LNCAP (cell line): ENCODE measurements at regions not wholly inside any gene's neighbourhood (a gene's known extent, or its start where the extent isn't known, plus 50 kb on each side); places are given as distances from the start of the nearest gene placed in this dataset.

ENCODE experiments used
- TF ChIP-seq, protein P1 (sequence below): fragments of 450-650 bp; IDR thresholded peaks from 2 replicates; pipeline ENCODE4 v1.5.1; 2017; ENCODE audit warnings: mild to moderate bottlenecking

DNA sequence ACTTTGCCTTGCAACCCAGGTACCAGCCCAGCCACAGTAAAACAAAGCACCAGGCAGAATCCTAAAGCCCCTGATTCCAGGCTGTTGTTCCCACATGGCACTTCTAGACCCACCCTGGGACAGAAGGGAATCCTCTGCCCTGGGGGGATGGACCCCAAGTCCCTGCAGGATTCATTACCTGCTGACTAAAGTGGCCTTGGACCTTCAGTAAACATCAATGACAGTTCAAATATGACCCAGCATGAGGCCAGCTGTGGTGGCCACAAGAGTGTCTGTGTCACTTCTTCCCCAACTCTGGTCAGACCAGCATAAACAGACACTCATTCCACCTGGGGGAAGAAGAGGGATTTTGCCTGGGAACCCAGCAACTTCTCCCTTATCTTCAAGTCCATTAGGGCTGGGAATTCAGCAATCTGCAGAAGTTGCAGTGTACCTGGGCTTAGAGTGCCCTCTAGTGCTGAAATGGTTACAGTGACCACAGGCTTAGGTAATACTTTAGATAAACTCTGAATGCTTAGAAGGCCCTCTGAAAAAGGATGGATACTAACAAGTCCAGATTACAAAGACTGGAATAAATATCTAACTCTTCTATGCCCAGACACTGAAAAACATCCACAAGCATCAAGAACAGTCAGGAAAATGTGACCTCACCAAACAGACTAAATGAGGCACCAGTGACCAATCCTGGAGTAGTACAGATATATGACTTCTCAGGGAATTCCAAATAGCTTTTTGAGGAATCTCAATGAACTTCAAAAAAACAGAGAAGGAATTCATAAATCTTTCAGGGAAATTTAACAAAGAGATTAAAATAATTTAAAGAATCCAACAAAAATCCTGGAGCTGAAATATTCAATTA, 108.5 kb upstream of the TMEM168 start:
- TF ChIP-seq, protein P1, sequence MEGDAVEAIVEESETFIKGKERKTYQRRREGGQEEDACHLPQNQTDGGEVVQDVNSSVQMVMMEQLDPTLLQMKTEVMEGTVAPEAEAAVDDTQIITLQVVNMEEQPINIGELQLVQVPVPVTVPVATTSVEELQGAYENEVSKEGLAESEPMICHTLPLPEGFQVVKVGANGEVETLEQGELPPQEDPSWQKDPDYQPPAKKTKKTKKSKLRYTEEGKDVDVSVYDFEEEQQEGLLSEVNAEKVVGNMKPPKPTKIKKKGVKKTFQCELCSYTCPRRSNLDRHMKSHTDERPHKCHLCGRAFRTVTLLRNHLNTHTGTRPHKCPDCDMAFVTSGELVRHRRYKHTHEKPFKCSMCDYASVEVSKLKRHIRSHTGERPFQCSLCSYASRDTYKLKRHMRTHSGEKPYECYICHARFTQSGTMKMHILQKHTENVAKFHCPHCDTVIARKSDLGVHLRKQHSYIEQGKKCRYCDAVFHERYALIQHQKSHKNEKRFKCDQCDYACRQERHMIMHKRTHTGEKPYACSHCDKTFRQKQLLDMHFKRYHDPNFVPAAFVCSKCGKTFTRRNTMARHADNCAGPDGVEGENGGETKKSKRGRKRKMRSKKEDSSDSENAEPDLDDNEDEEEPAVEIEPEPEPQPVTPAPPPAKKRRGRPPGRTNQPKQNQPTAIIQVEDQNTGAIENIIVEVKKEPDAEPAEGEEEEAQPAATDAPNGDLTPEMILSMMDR: peak; percentile 86

DNA sequence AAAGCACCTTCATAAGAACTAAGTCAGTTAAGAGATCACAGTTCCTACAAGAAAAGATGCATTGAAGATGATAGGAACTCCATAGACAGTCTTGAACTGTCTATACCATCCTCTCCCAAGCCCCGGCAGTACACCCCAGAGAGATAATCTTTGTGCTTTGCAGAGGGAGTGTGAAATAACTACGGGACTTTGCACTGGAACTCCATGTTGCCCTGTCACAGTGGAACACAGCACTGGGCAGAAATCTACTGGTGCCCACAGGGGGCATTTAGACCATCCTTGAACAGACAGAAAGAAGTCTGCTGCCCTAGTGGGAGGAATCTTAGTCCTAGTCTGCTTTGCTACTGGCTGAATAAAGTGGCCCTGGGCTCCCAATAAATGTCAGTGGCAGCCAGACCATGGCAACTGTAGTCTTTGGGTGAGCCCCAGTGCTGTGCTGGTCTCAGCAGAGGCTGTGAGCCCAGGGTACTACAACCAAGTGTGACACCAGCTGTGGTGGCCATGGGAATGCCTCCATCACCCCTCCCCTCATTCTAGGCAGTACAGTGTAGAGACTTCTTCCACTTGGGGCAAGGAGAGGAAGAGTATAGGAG, 107.7 kb upstream of the TMEM168 start:
- TF ChIP-seq, protein P1: no peak

DNA sequence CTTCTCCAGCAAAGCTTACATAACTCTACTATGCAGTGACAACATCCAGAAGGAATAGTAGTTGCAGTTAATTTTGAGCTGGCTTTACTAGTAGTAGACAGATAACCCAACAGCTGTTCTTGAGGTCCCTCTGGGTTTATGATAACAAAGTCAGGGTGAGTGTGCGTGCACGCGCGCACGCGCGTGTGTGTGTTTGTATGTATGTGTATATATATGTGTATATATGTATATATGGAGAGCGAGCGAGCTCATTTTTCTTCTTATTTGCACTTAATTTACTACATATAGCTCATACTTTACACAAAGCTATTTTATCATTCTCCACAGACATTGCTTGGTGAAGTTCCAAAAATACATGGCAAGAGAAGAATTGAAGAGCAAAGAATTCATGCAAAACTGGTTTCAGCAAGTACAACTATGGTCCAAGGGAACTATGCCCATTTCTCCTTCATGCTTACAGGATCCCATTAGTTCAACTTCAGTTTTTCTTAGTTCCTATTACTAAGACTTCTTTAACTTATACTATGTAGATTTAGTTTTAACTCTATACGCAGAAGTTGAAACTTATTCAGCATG, 105.9 kb upstream of the TMEM168 start:
- TF ChIP-seq, protein P1: no peak

DNA sequence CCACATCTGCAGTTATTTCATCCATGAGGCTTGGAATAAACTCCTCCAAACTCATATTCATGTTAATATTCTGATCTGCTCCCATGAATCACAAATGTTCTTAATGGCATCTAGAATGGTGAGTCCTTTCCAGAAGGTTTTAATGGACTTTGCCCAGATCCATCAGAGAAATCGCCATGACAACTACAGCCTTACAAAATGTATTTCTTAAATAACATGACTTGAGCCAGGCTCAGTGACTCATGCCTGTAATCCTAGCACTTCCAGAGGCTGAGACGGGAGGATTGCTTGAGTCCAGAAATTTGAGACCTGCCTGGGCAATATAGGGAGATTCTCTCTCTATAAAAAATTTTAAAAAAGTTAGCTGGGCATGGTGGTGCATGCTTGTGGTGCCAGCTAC, 102.1 kb upstream of the TMEM168 start:
- TF ChIP-seq, protein P1: no peak

DNA sequence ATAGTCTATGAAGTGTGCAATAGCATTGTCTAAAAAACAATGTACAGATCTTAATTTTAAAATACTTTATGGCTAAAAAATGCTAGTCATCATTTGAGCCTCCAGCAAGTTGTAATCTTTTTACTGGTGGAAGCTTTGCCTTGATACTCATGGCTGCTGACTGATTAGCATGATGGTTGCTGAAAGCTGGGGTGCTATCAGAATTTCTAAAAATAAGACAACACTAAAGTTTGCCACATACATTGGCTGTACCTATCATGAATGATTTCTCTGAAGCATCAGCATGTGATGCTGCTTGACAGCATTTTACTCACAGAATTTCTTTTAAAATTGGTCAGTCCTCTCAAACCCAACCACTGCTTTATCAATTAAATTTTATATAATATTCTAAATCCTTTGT, 101.5 kb upstream of the TMEM168 start:
- TF ChIP-seq, protein P1: no peak

DNA sequence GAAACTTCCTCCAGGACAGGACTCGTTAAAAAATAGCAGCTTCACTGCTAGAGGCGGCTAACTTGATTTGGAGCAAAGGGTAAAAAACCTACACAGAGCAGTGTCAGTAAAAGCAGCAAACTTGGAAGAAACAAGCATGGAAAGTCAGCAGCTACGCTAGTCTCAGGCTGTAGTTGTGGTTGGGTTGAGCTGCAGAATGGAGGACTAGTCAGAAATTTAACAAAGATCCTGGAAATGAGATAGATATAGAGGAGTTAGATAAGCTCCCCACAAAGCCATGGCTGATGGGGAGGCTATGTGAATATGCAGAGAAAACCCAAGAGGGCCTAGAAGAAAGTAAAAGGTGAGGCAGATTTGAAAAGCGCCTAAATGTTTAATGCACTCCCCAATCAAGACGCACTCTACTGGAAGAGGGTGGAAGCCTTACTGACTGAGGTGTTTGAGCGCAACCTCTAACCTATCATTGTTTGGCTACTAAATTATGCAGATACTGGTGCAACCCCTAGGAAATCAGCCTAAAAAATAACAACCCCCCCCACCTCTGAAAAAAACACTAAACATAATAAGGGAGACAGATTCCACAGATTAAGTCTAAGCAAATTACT, 99.7 kb upstream of the TMEM168 start:
- TF ChIP-seq, protein P1: no peak

DNA sequence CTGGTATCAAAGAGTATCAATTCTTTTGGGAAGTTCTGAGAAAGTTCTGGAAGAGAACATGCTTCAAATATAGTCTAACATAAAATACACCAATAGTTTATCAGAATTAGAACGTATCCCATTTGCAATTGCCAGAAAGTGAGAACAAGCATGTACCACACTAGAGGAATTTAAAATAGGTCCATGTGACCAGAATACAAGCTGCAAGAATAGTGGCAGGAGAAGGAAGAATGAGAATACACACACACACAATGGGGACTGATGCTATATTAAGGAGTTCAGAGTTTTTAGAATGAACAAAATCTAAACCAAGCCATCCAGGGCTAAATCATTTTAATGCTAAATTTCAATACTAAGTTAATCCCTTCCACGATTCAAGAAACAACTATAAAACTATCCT, 99.1 kb upstream of the TMEM168 start:
- TF ChIP-seq, protein P1: no peak
